ENCODE measurements at regions not wholly inside any gene's neighbourhood (a gene's known extent, or its start where the extent isn't known, plus 50 kb on each side); places are given as distances from the start of the nearest gene placed in this dataset.

DNA sequence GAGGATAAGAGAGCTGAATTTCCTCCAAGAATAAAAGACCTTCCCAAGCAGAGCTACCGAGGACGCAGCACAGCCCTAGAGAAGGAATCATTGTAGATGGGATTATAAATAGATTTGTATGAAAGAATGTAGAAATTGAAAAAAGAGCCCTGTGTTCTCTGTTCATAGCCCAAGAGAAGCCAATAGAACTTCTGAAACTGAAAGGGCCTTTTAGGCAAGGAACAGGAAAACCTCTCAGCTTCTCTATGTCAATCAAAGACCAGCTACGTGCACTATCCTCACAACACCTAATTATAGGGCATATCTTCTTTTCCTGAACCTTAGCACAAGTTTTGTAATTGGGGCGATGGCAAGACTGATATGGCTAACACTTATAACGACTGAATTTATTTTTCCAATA is 192.4 kb upstream of the RNPC3 start:
- ATAC-seq (no peak), DNase-seq (no peak)
- ChIA-PET CTCF (no interaction called here), POLR2A (no interaction called here)
- Histone ChIP-seq H3K27ac (ENCODE audit: low read depth, low read length) (no peak overlapping the region), H3K27me3 (ENCODE audit: control insufficient read depth in 2 of 2, insufficient read depth in 2 of 2, low read length in 2 of 2) (peaks cover 0 to 2% of the 10 kb centered on the region in 2 donors), H3K4me3 (ENCODE audit: low read length) (no peak overlapping the region), H3K9me3 (ENCODE audit: control insufficient read depth in 2 of 3, low read length in 3 of 3) (no peaks in the 10 kb centered on the region), H3K4me1 (ENCODE audit: control insufficient read depth in 2 of 2, insufficient read depth in 2 of 2, low read length in 2 of 2) (no peaks in the 10 kb centered on the region), H3K36me3 (ENCODE audit: control insufficient read depth in 2 of 3, insufficient read depth in 3 of 3, low read length in 3 of 3) (no peaks in the 10 kb centered on the region)
- Mint-ChIP-seq H3K9me3 (peaks cover 0 to 3% (median 0%) of the 10 kb centered on the region in 11 donors), H3K27me3 (no peaks in the 10 kb centered on the region), H3K4me3 (no peak overlapping the region), H3K36me3 (no peaks in the 10 kb centered on the region), H3K27ac (no peak overlapping the region), H3K4me1 (no peaks in the 10 kb centered on the region)
- intact Hi-C loops (cut with micrococcal nuclease) = no loop called here

- CTCF ChIA-PET = no interaction called here
Observed at GRCh38 chr1:103327054-103327719, 198.3 kb upstream of the RNPC3 start.

GRCh38 chr1:103326595-103326994 is 198.9 kb upstream of the RNPC3 start:
- no peaks in the 10 kb centered on the region for H3K4me1 Mint-ChIP-seq
- peaks cover 0 to 25% (median 7%) of the 10 kb centered on the region in 11 donors for H3K9me3 Mint-ChIP-seq
- CTCF ChIA-PET = no interaction called here
- H3K36me3 ChIP-seq (ENCODE audit: control insufficient read depth in 2 of 3, insufficient read depth in 3 of 3, low read length in 3 of 3) = no peaks in the 10 kb centered on the region
- ATAC-seq (no peak), DNase-seq (no peak)
- peaks cover 0 to 2% (median 0%) of the 10 kb centered on the region in 3 experiments for H3K9me3 ChIP-seq (ENCODE audit: control insufficient read depth in 2 of 3, low read length in 3 of 3)
- no peak overlapping the region for H3K27ac Mint-ChIP-seq
- H3K4me3 Mint-ChIP-seq = no peak overlapping the region
- H3K27me3 Mint-ChIP-seq = no peaks in the 10 kb centered on the region
- no peaks in the 10 kb centered on the region for H3K27me3 ChIP-seq (ENCODE audit: control insufficient read depth in 2 of 2, insufficient read depth in 2 of 2, low read length in 2 of 2)
- peaks cover 0 to 5% (median 0%) of the 10 kb centered on the region in 5 donors for H3K36me3 Mint-ChIP-seq
- no peak overlapping the region for H3K4me3 ChIP-seq (ENCODE audit: low read length)
- POLR2A ChIA-PET = no interaction called here
- intact Hi-C loops (cut with micrococcal nuclease) = no loop called here
- H3K4me1 ChIP-seq (ENCODE audit: control insufficient read depth in 2 of 2, insufficient read depth in 2 of 2, low read length in 2 of 2) = no peaks in the 10 kb centered on the region
- H3K27ac ChIP-seq (ENCODE audit: low read depth, low read length) = no peak overlapping the region

More at GRCh38 chr1:103327054-103327719, 198.3 kb upstream of the RNPC3 start:
- no peak for DNase-seq
- Histone ChIP-seq H3K9me3 (ENCODE audit: control insufficient read depth in 2 of 3, low read length in 3 of 3) (peaks cover 0 to 2% (median 0%) of the 10 kb centered on the region in 3 experiments), H3K27ac (ENCODE audit: low read depth, low read length) (no peak overlapping the region), H3K4me3 (ENCODE audit: low read length) (no peak overlapping the region), H3K36me3 (ENCODE audit: control insufficient read depth in 2 of 3, insufficient read depth in 3 of 3, low read length in 3 of 3) (no peaks in the 10 kb centered on the region), H3K4me1 (ENCODE audit: control insufficient read depth in 2 of 2, insufficient read depth in 2 of 2, low read length in 2 of 2) (no peaks in the 10 kb centered on the region), H3K27me3 (ENCODE audit: control insufficient read depth in 2 of 2, insufficient read depth in 2 of 2, low read length in 2 of 2) (peaks cover 0 to 2% of the 10 kb centered on the region in 2 donors)
- Mint-ChIP-seq H3K36me3 (peaks cover 0 to 5% (median 0%) of the 10 kb centered on the region in 5 donors), H3K4me1 (no peaks in the 10 kb centered on the region), H3K9me3 (peaks cover 0 to 20% (median 7%) of the 10 kb centered on the region in 11 donors), H3K27ac (no peak overlapping the region), H3K27me3 (no peaks in the 10 kb centered on the region), H3K4me3 (no peak overlapping the region)
- POLR2A ChIA-PET = no interaction called here
- no peak for ATAC-seq
- intact Hi-C loops (cut with micrococcal nuclease) = no loop called here

DNA sequence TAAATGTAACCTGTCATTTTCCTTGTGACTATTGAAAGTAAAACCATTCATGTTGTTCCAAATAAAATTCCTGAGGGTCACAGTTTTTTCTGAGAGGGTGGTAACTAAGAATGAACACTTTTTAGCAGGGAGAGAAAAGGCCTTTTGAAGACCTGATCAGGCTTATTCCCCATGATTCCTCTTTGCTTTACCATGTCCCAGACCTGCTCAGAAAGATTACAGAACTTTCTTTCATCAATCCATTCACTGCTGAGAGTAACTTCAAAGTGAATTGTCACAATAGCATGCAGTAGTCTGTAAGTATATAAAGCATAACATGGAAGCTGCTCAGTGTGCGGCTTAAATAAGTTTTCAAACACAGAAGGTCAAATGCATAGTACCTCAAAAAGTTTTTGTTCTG is 201.5 kb upstream of the COL11A1 start:
- H3K4me1 ChIP-seq (ENCODE audit: control insufficient read depth in 2 of 2, insufficient read depth in 2 of 2, low read length in 2 of 2) = no peaks in the 10 kb centered on the region
- no peaks in the 10 kb centered on the region for H3K27me3 ChIP-seq (ENCODE audit: control insufficient read depth in 2 of 2, insufficient read depth in 2 of 2, low read length in 2 of 2)
- ChIA-PET POLR2A (no interaction called here), CTCF (no interaction called here)
- H3K36me3 ChIP-seq (ENCODE audit: control insufficient read depth in 2 of 3, insufficient read depth in 3 of 3, low read length in 3 of 3) = no peaks in the 10 kb centered on the region
- intact Hi-C loops (cut with micrococcal nuclease) = no loop called here
- ATAC-seq (no peak), DNase-seq (no peak)
- no peak overlapping the region for H3K27ac ChIP-seq (ENCODE audit: low read depth, low read length)
- H3K9me3 ChIP-seq (ENCODE audit: control insufficient read depth in 2 of 3, low read length in 3 of 3) = no peaks in the 10 kb centered on the region
- Mint-ChIP-seq H3K36me3 (no peaks in the 10 kb centered on the region), H3K27ac (no peak overlapping the region), H3K9me3 (peaks cover 0 to 8% (median 1%) of the 10 kb centered on the region in 11 donors), H3K4me1 (no peaks in the 10 kb centered on the region), H3K4me3 (no peak overlapping the region), H3K27me3 (no peaks in the 10 kb centered on the region)
- no peak overlapping the region for H3K4me3 ChIP-seq (ENCODE audit: low read length)

DNA sequence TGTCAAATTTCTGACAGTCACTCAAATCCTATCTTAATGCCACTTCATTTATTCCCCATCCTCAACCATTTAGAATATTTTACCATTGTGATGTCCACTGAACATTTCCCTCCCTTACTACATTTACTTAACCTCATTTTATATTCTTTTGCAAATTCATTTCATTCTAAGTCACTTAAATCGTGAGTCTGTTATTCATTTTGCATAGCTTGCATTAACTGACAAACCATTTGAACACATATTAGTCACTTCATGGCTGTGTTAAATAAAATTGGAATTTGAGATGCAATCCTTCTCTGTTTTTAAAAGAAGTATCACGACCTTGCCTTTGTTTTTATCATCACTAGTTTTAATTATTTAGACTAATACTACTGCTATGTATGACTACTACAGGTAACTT is 199.4 kb upstream of the COL11A1 start:
- ATAC-seq (no peak), DNase-seq (no peak)
- ChIA-PET CTCF (no interaction called here), POLR2A (no interaction called here)
- no peaks in the 10 kb centered on the region for H3K9me3 ChIP-seq (ENCODE audit: control insufficient read depth in 2 of 3, low read length in 3 of 3)
- no peaks in the 10 kb centered on the region for H3K4me1 ChIP-seq (ENCODE audit: control insufficient read depth in 2 of 2, insufficient read depth in 2 of 2, low read length in 2 of 2)
- Mint-ChIP-seq H3K9me3 (peaks cover 0 to 2% (median 0%) of the 10 kb centered on the region in 11 donors), H3K27me3 (no peaks in the 10 kb centered on the region), H3K4me1 (no peaks in the 10 kb centered on the region), H3K36me3 (no peaks in the 10 kb centered on the region), H3K4me3 (no peak overlapping the region), H3K27ac (no peak overlapping the region)
- no peaks in the 10 kb centered on the region for H3K27me3 ChIP-seq (ENCODE audit: control insufficient read depth in 2 of 2, insufficient read depth in 2 of 2, low read length in 2 of 2)
- H3K4me3 ChIP-seq (ENCODE audit: low read length) = no peak overlapping the region
- intact Hi-C loops (cut with micrococcal nuclease) = no loop called here
- no peaks in the 10 kb centered on the region for H3K36me3 ChIP-seq (ENCODE audit: control insufficient read depth in 2 of 3, insufficient read depth in 3 of 3, low read length in 3 of 3)
- H3K27ac ChIP-seq (ENCODE audit: low read depth, low read length) = no peak overlapping the region

DNA sequence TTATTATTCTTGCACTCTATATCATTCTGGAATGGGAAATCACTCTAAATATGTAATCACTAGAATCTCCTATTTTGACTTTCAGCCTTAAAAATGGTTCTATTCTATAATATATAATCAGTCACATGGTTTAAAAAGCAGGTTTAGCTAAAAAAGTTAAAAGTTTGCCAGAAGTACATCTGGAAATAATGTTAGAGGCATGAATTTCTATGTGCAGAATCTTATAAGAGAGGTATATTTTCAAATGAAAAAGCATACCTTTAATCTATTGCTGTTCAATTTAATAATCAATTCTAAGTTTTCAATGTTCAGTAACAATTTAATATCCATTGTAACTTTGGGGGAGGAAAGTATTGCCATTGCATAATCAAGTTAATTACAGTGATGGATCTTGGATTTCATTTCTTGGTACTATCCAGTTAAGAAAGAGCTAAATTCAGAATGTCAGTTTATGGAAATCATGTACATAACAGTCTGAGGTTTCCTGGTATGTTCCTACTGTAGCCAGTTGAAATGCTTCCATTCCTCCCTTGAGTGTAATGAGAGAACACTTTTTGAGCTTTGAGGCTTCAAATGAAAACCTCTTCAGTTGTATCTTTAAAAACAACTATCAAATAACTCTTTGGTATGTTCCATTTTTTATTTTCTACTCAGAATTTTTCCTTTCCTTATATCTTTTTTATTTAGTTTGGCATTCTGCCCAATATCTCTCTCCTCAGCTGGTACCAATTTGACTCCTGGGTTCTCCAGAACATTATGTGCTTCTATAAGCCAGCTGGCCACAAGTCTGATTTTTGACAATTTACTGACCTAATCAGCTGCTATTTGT is 175.7 kb upstream of the COL11A1 start:
- Mint-ChIP-seq H3K4me3 (no peak overlapping the region), H3K27ac (no peak overlapping the region), H3K9me3 (peaks cover 0 to 13% (median 5%) of the 10 kb centered on the region in 11 donors), H3K36me3 (no peaks in the 10 kb centered on the region), H3K4me1 (no peaks in the 10 kb centered on the region), H3K27me3 (no peaks in the 10 kb centered on the region)
- Histone ChIP-seq H3K4me1 (ENCODE audit: control insufficient read depth in 2 of 2, insufficient read depth in 2 of 2, low read length in 2 of 2) (no peaks in the 10 kb centered on the region), H3K36me3 (ENCODE audit: control insufficient read depth in 2 of 3, insufficient read depth in 3 of 3, low read length in 3 of 3) (no peaks in the 10 kb centered on the region), H3K4me3 (ENCODE audit: low read length) (no peak overlapping the region), H3K27ac (ENCODE audit: low read depth, low read length) (no peak overlapping the region), H3K27me3 (ENCODE audit: control insufficient read depth in 2 of 2, insufficient read depth in 2 of 2, low read length in 2 of 2) (no peaks in the 10 kb centered on the region), H3K9me3 (ENCODE audit: control insufficient read depth in 2 of 3, low read length in 3 of 3) (no peaks in the 10 kb centered on the region)
- ATAC-seq = no peak
- intact Hi-C loops (cut with micrococcal nuclease) = no loop called here
- DNase-seq = no peak
- ChIA-PET CTCF (no interaction called here), POLR2A (no interaction called here)

GRCh38 chr1:103283371-103283770 is 175.0 kb upstream of the COL11A1 start:
- no peak for ATAC-seq
- POLR2A ChIA-PET = interaction anchor here (0.7 kb wide), 1 partner anchor 10 kb away, joined by 4 read pairs; no protein-coding TSS in a partner anchor

More at GRCh38 chr1:103283371-103283770, 175.0 kb upstream of the COL11A1 start:
- no peak for DNase-seq
- H3K36me3 Mint-ChIP-seq = no peaks in the 10 kb centered on the region
- Histone ChIP-seq H3K4me1 (ENCODE audit: control insufficient read depth in 2 of 2, insufficient read depth in 2 of 2, low read length in 2 of 2) (no peaks in the 10 kb centered on the region), H3K9me3 (ENCODE audit: control insufficient read depth in 2 of 3, low read length in 3 of 3) (no peaks in the 10 kb centered on the region), H3K4me3 (ENCODE audit: low read length) (no peak overlapping the region), H3K36me3 (ENCODE audit: control insufficient read depth in 2 of 3, insufficient read depth in 3 of 3, low read length in 3 of 3) (no peaks in the 10 kb centered on the region), H3K27me3 (ENCODE audit: control insufficient read depth in 2 of 2, insufficient read depth in 2 of 2, low read length in 2 of 2) (no peaks in the 10 kb centered on the region), H3K27ac (ENCODE audit: low read depth, low read length) (no peak overlapping the region)
- intact Hi-C loops (cut with micrococcal nuclease) = no loop called here
- H3K27me3 Mint-ChIP-seq = no peaks in the 10 kb centered on the region
- H3K4me1 Mint-ChIP-seq = no peaks in the 10 kb centered on the region
- H3K9me3 Mint-ChIP-seq = peaks cover 0 to 12% (median 5%) of the 10 kb centered on the region in 11 donors
- H3K4me3 Mint-ChIP-seq = no peak overlapping the region
- CTCF ChIA-PET = no interaction called here
- H3K27ac Mint-ChIP-seq = no peak overlapping the region
